TTC549 (cell line): ENCODE measurements at regions not wholly inside any gene's neighbourhood (a gene's known extent, or its start where the extent isn't known, plus 50 kb on each side); places are given as distances from the start of the nearest gene placed in this dataset.
"Not testable (repeated sequence)": the region's sequence is repeated elsewhere in the genome, so short reads cannot be mapped to it uniquely, and the experiment has no call there.

Source experiments
- FAIRE-seq: peaks from 2 replicates; lab custom pipeline; 2012; peaks lifted over from hg19 to GRCh38; lab: Jason Lieb, UNC

DNA sequence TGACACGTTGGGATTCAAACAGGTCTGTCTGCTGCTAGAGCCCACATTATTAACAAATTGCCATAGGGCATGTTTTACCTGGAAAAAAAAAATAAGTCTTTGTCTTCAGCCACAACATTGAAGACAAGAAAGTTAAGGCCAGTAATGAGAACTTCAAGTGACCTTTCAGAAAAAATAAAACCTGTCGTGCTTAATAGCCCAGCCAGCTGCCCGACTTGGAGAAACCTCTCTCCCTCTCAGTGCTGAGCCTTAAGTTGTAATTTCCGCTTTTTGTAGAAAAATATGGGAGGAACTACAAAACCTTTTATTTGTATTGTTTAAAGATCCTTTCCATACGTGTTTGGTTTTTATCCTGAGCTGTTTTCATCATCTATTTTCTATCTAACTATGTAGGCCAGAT, 454.3 kb upstream of the SLITRK6 start:
- FAIRE-seq = not testable (repeated sequence)

DNA sequence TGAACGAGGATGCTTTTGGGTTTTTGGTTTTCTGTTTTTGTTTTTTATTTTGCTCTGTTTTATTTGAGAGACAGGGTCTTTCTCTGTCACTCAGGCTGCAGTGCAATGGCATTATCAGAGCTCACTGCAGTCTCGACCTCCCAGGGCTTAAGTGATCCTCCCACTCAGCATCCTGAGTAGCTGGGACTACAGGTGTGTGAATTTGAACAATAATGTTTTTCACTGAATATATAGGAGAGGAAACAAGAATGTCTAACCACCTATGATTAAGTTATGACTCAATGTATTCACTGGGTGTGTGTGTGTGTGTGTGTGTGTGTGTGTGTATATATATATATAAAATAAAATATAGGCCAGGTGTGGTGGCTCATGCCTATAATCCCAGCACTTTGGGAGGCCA, 456.6 kb upstream of the SLITRK6 start:
- FAIRE-seq = not testable (repeated sequence)

DNA sequence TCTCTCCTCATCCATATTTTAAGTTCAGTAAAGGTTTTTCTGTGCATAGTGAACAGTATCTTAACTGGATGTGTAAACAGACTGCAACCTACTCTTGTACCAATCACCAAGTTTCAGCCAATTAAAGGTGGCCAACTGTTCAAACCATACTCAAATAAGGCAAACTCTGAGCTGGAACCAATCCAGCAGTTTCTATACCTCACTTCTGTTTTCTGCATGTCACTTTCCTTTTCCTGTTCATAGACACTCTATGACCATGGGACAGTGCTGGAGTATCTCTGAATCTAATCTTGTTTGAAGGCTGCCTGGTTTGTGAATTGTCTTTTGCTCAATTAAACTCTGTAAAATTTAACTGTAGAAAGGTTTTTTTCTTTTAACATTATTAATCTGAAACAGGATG, 470.3 kb upstream of the SLITRK6 start:
- no peak for FAIRE-seq

DNA sequence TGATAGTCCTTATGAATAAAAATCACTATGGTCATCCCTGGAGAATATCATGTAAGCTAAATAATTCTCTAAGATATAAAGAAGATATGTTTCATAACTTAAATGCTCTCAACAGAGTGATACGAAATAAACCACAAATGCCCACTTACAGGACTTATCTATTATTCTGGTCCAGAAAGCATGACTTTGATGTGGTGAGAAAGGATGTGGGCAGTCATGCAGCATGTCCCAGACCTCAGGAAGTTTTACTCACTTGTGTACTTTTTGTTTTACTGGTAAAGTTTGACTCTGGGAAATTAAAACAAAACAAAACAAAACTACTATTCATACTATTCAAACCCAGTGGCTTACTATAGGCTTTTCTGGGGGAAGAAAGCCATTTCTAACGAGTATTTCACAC, 483.2 kb upstream of the SLITRK6 start:
- FAIRE-seq = no peak

DNA sequence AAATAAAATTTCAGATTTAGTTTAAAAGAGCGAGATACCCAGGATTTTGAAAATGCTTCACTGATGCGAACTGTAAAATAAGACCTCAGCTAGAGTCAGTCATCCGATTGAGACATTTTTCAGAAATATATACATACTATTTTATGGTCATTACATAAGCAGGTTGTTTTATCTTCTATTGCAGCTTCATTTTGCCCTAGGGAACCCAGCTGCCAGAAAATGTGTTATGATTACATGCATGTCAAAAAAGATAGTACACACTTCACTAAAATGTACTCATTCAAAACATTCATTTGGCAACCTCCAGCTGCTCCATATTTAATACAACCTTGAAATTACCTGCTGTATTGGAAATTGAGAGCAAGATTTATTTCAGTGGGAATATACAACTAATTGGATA, 483.8 kb upstream of the SLITRK6 start:
- no peak for FAIRE-seq

DNA sequence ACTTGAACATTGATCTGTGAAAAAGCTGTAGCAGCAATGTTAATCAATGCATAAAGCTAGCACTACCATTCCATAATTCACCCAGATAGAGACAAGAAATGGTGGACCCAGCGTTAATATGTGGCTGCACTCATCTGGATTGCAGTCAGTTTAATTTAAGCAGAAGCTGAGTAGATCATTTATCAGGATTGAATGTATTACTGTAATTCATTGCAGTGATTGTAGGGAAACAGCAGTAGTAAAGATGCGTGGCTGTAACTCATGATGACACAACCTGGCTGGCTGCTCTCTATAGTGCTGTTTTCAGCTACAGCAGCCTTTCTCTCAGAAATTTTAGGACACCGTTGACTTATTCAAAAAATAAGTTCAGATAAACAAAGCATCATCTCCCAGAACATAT, 499.5 kb upstream of the SLITRK6 start:
- FAIRE-seq = no peak

DNA sequence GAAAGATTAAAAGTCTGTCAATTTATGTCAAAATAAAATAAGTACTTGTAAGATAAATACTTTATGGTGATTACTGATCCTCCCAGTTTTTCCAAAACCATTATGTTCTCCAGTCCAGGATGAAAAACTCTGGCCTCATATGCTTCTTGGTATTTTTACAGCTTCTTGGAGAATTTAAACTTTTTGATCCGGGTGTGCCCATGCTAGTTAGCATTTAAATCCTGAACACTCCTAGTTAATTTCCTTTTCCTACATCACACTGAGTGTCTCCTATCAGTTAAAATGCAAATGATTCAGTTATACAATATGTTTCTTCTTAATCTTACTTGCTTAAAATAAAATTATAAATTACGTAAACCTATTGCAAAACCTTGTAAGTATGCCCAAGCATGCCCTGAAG, 499.9 kb upstream of the SLITRK6 start:
- no peak for FAIRE-seq

DNA sequence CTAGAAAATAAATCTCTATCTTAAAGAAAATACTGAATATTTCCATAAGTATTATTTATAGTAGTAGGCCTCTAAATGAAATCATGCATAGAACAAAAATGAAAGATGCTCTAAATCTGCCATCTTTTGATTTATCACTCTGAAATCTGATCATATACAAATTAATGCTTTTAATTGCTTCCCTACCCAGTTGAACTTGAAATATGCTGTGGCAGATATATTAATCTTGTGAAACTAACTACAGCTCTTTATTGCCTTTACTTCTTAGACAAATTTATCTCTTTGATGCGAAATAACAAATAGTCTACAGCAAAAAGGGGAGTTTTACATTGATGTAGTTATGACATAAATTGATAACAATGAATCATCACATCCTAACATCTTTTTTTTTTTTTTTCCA, 510.7 kb upstream of the SLITRK6 start:
- FAIRE-seq = no peak

DNA sequence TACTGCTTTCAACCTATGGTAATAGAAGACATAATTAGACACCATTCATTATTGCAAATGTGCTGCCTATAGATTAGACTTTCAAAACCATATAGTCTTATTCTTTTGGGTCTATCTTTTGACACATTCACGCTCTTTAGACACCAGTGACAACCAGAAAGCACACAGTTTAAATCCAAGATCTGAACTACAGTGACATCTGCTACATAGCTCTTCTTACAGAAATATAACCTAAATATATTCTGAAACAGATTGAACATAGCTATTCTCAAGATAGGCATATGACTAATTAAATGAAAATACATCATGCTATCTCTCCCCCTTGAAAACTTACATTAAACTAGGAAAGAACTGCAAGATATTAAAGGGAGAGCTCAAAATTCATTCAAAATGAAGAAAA, 514.2 kb upstream of the SLITRK6 start:
- FAIRE-seq = no peak

DNA sequence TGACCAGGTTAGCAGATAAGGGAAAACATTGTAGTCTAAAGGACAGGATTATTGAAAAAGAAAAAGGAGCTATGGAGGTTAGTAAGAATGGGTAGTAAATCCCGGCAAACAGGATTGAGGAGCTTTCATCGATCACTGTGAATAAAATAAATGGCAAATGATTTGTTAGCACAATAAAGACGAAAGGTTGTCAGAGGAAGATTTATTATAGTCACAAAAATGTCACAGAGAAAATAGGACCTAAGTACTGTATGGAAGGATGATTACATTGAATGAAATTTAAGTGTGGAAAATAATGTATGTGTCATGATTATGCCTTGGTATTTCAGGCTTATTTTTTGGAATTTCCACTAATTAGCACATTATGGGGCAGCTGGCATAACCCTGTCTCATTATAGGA, 519.2 kb upstream of the SLITRK6 start:
- no peak for FAIRE-seq

DNA sequence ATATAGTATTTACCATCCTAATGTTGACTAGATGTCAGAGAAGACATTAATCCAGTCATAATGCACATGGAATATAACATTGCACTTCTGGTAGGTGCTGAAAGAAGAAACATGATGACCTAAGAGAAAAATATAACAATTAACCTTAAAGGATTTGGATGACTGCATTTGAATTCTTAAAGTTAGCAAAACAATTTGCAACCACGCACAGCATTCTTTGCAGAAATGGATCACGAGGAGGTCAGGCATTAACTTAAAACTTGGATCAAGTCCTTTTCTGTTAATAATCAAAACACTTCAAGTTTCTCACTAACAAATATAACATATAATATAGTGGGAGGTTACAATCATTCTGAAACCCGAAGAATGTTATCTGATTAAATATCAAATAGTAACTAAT, 525.0 kb upstream of the SLITRK6 start:
- FAIRE-seq = no peak

DNA sequence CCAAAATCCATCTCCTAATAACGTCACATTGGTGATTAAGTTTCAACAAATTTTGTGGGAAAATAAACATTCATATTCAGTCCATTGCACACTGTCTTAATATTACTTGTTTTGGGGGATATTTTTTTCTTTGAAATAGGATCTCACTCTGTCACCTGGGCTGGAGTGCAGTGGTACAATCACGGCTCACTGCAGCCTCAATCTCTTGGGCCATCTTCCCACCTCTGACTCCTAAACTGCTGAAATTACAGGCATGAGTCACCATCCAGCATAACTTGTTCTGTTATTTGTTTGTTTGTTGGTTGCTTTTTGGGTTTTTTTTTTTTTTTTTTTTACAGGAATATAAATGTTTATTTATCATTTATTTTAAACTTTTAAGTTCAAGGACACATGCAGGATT, 556.1 kb upstream of the SLITRK6 start:
- FAIRE-seq = no peak

DNA sequence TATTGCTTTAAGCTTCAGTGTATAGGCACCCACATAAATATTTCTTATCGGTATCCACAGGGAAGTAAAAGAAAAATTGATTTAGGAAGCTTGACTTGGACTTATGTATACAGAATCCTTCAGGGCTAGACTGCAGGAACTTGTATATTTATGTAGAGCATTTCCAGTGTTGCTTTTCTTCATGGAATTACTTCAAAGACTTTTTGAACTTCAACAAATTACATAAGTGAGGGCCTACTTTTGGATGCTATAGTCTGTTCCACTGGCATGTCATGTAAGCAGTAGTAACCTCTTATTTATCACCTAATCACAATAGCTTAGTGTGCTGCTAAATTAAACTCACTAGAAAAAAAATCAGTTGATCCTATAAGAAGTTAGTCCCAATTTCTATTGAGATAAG, 557.9 kb upstream of the SLITRK6 start:
- FAIRE-seq = no peak

DNA sequence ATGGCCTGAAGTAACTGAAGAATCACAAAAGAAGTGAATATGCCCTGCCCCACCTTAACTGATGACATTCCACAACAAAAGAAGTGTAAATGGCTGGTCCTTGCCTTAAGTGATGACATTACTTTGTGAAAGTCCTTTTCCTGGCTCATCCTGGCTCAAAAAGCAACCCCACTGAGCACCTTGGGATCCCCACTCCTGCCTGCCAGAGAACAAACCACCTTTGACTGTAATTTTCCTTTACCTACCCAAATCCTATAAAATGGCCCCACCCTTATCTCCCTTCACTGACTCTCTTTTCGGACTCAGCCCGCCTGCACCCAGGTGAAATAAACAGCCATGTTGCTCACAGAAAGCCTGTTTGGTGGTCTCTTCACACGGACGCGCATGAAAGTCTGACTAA, 564.5 kb upstream of the SLITRK6 start:
- not testable (repeated sequence) for FAIRE-seq

DNA sequence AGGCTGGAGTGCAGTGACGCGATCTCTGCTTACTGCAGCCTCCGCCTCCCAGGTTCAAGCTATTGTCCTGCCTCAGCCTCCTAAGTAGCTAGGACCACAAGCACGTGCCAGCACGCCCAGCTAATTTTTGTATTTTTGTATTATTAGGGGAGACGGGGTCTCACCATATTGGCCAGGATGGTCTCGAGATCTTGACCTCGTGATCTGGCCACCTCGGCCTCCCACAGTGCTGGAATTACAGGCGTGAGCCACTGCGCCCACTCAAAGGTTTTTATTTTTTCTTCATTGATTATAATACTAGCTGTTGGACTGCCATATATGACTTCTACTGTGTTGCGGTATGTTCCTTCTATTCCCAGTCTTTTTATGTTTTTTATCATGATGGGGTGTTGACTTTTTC, 569.7 kb upstream of the SLITRK6 start:
- no peak for FAIRE-seq

DNA sequence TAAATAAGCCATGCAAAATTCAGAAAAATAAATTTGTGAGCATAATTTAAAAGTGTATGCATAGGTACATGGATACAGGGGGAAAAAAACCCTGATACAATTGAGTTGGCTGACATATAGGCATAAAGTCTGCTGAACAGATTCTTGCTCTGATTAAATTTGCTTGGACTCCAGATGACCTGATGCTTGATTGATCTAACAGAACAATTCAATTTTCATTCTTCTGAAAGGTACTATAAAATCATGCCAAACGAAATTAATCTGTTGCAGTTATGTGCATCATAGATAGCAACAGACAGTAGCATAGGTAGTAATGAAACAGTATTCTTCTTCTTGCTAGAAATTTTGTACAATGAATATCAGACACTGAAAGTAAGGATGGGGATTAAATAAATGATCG, 578.2 kb upstream of the SLITRK6 start:
- no peak for FAIRE-seq

DNA sequence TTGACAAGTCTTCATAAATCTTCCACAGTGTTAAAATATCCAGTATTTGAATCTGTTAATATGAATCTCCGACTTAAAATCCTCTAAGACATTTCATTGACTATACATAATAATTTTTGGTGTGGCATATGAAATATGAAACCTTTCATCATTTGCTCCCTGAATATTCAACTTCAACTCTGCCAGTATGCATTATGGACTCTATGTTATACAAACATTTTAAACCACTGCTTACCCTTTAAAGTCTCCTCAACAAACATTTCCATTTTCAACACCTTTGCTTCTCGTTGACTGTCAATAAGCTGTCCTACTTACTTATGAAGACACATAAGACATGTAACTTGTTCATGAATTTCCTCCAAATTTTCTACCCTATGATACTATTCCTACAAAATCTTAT, 579.4 kb upstream of the SLITRK6 start:
- no peak for FAIRE-seq

DNA sequence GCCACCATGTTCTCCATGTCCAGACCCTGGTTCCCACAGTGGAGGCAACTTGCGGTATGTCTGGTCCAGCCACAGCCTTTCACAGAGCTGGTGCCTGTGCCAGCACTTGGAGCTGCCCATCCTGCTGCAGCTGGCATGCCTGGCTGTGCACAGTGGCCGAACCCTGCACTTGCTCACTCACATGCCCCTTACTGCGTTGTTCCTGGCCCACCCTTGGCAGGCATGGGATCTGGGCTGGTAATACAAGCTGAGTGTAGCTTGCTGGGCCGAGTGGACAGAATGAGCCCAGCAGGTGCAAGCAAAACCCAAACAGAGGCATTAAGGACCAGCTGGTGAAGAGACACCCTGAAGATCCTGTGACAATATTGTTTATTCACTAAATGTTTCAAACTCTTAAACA, 583.9 kb upstream of the SLITRK6 start:
- FAIRE-seq = no peak

DNA sequence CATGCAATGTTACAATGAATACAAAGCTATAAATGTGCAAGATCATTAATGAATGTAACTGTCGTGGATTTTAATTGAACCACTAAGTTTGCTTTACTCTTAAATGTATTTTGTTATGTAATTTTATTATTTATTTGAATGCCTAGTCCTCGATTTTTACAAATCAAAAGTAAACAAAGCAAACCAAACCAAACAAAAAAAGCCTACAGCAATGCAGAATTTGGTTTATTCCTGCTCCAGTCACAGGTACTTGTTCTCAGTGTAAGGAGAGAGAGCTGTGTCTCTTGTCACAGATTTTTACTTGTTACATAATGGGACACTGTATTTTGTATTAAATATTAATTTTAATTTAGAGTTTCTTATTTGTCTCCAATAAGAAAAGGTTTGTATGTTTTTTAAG, 584.3 kb upstream of the SLITRK6 start:
- FAIRE-seq = no peak

DNA sequence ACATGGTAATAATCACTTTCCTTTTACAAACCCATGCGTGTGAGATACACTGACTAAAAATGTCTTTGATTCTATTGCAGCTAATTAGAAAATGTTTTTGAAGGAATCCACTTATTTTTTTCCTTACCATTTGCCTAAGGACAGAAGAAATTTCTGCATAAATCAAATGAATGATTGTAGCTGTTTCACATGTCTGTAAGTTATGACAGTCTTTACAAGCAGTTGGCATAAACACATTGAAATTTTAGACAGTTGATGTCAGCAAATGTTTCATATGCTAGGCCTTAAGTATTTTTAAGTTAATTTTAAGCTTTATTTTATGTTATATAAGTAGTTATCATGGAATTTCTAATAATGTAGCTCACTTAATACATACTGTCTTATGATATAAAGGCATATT, 598.4 kb upstream of the SLITRK6 start:
- FAIRE-seq = no peak

DNA sequence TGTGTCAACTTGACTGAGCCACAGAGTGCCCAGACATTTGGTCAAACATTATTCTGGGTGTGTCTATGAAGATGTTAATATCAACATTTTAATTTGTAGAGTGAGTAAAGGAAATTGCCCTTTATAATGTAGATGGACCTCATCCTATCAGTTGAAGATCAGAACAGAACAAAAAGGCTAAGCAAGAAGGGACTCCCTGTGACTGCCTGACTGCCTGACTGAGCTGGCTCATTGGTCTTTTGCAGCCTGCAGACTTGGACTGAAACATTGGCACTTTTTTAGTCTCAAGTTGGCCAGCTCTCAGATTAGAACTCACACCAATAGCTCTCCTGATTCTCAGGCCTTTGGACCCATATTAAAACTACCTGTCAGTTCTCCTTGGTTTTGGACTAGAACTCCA, 600.4 kb upstream of the SLITRK6 start:
- no peak for FAIRE-seq

DNA sequence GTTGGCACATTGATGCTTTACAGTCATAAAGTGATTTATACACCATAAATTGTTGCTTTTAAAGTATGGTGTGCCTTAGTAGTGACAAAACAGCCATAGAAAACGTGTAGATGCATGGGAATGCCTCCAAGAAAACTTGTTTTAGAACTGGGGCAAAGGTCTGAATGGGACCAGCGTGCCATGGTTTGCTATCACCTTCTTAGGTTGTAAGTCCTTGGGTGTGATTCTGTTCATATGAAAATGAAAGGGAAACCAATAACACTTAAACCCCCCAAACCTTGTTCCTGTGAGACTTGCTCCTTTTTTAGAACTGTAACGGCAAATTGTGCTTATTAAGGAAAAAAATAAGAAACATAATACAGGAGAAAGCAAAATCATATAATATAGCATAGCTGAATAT, 603.3 kb upstream of the SLITRK6 start:
- FAIRE-seq = no peak

DNA sequence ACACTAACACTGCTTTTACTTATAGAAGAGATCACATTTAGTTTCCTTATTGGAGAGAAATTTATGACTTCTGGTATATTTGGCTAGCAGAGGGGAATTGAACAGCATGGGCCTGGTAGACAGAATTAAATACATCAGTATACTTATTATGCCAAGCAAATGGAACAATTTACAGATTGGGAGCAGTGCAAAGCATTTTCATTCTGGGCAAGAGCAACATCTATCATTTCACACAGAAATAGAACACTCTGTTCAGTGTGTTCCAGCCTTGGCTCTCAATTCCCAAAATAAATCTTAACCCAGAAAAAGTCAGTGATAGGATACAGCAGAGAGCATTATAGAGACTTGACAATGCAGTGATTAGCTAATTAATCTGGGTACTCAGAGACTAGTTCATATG, 604.0 kb upstream of the SLITRK6 start:
- FAIRE-seq = no peak

DNA sequence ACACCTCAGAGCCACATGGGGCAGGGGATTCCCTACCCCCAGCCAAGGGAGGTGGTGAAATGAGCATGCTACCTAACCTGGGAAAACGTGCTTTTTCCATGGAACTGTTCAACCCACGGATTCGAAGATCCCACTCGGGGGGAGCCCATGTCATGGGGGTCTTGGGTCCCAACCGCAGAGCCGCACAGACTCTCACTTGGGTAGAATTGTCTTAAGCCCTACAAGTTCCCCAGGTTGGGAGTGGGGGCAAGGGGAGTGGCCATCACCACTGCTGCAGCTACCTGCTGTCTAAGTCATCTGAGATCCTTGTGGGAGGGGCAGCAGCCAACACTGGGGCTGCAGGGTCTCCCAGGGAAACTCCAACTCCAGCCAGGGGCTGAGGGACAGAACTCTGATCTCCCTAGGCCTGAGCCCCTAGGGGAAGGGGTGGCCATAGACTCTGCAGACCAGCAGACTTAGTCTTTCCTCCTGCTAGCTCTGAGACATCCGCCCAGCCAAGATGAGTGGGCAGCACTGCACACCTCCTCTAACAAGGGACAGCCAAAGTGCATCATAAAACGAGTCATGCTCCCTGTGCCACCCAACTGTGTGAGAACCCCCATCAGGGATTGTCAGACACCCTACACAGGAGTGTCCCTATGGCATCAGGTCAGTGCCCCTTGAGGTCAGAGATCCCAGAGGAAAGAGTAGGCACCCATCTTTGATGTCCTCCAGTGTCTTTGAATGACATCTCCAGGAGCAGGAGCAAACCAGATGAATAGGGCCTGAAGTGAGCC, 610.4 kb upstream of the SLITRK6 start:
- FAIRE-seq = no peak
